ENCODE measurements at regions not wholly inside any gene's neighbourhood (a gene's known extent, or its start where the extent isn't known, plus 50 kb on each side); places are given as distances from the start of the nearest gene placed in this dataset.

DNA sequence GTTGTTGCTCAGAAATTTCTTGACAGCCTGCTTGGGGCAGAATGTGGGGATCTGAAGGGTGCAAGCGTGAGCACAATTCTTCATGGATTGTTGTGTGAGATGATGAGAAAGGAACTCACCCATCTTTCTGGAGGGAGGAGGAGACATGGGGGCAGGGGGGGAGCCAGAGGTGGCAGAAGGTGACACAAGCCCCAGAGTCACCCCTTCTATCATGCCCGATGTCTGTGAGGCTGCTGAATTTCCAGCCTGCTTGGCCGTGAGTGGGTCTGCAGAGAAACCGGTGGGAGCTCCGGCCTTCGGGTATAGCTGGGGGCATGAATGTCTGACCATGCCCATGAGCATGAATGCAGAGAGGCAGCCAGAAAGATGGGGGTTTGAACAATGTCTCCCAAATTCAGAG is 870.7 kb downstream of the TBC1D22A start:
- no peaks in the 10 kb centered on the region for H3K4me1 ChIP-seq (ENCODE audit: control insufficient read depth in 2 of 2, insufficient read depth in 2 of 2, low read length in 2 of 2)
- no peaks in the 10 kb centered on the region for H3K27me3 ChIP-seq (ENCODE audit: control insufficient read depth in 2 of 2, insufficient read depth in 2 of 2, low read length in 2 of 2)
- H3K4me3 ChIP-seq (ENCODE audit: low read length in 2 of 2) = no peak overlapping the region
- H3K36me3 ChIP-seq (ENCODE audit: control insufficient read depth in 2 of 2, insufficient read depth in 2 of 2, low read length in 2 of 2) = no peaks in the 10 kb centered on the region
- no peaks in the 10 kb centered on the region for H3K9me3 ChIP-seq (ENCODE audit: control insufficient read depth in 2 of 2, low read length in 2 of 2)
- no peak overlapping the region for H3K9ac ChIP-seq (ENCODE audit: low read depth in 1 of 2, low read length in 2 of 2)
- no peak overlapping the region for H3K27ac ChIP-seq (ENCODE audit: low read depth in 2 of 2, low read length in 2 of 2)

DNA sequence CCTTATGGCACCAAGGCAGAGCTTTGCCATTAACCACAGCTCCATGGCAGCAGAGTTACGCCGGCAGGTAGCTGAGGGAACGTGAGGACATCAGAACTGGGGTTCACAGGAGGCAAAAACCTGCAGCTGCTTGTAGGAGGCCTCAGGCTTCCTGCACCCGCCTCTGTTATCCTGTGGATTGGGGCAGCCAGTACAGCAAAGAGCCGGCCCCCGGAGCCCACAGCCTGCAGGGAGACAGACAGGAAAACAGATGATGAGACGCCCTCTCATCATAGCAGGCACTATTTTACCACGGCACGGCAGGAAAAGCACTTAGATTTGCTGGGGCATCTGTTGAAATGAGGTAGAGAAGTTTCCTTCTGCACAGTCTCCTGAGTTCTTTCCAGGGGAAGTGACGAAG is 870.3 kb downstream of the TBC1D22A start:
- Histone ChIP-seq H3K4me1 (ENCODE audit: control insufficient read depth in 2 of 2, insufficient read depth in 2 of 2, low read length in 2 of 2) (no peaks in the 10 kb centered on the region), H3K9me3 (ENCODE audit: control insufficient read depth in 2 of 2, low read length in 2 of 2) (no peaks in the 10 kb centered on the region), H3K9ac (ENCODE audit: low read depth in 1 of 2, low read length in 2 of 2) (no peak overlapping the region), H3K4me3 (ENCODE audit: low read length in 2 of 2) (no peak overlapping the region), H3K27ac (ENCODE audit: low read depth in 2 of 2, low read length in 2 of 2) (no peak overlapping the region), H3K36me3 (ENCODE audit: control insufficient read depth in 2 of 2, insufficient read depth in 2 of 2, low read length in 2 of 2) (no peaks in the 10 kb centered on the region), H3K27me3 (ENCODE audit: control insufficient read depth in 2 of 2, insufficient read depth in 2 of 2, low read length in 2 of 2) (no peaks in the 10 kb centered on the region)

GRCh38 chr22:47631571-47632102 is 869.2 kb downstream of the TBC1D22A start:
- no peak overlapping the region for H3K9ac ChIP-seq (ENCODE audit: low read depth in 1 of 2, low read length in 2 of 2)
- H3K9me3 ChIP-seq (ENCODE audit: control insufficient read depth in 2 of 2, low read length in 2 of 2) = no peaks in the 10 kb centered on the region
- no peaks in the 10 kb centered on the region for H3K36me3 ChIP-seq (ENCODE audit: control insufficient read depth in 2 of 2, insufficient read depth in 2 of 2, low read length in 2 of 2)
- H3K4me1 ChIP-seq (ENCODE audit: control insufficient read depth in 2 of 2, insufficient read depth in 2 of 2, low read length in 2 of 2) = no peaks in the 10 kb centered on the region
- no peaks in the 10 kb centered on the region for H3K27me3 ChIP-seq (ENCODE audit: control insufficient read depth in 2 of 2, insufficient read depth in 2 of 2, low read length in 2 of 2)
- no peak overlapping the region for H3K4me3 ChIP-seq (ENCODE audit: low read length in 2 of 2)
- H3K27ac ChIP-seq (ENCODE audit: low read depth in 2 of 2, low read length in 2 of 2) = no peak overlapping the region

DNA sequence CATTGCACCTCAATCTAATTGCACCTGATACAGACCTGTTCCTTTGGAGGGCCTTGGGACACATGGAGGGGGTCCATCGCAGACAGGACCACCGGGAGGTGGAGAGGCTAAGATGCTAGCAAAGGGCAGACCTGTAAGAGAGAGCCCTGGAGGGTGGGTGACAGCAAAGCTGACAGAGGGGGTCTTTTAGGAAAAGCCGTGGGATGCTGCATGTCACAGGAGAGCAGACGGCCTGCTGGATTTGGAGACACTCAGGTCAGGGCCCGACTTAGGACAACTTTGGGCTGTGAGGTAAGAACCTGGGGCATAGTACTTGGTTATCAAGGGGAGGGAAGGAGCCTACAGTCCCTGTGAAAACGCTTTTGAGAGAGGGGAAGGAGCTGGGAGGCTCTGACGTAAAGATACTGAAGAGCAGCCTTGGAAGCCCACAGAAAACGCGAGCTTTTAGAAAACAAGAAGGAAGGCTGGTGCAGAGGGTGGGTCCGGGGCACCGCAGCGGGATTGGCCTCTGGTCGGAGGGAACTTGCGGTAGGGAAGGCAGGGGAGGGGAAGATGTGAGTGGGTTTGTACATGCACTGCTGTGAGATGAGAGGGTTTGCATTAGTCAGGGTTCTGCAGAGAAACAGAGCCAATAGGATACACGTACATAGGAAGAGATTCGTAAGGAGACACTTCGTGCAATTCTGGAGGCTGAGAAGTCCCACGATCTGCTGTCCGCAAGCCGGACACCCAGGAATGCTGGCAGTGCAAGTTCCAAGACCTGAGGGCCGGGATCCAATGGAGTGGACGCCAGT is 868.5 kb downstream of the TBC1D22A start:
- Histone ChIP-seq H3K4me1 (ENCODE audit: control insufficient read depth in 2 of 2, insufficient read depth in 2 of 2, low read length in 2 of 2) (no peaks in the 10 kb centered on the region), H3K27me3 (ENCODE audit: control insufficient read depth in 2 of 2, insufficient read depth in 2 of 2, low read length in 2 of 2) (no peaks in the 10 kb centered on the region), H3K9ac (ENCODE audit: low read depth in 1 of 2, low read length in 2 of 2) (no peak overlapping the region), H3K36me3 (ENCODE audit: control insufficient read depth in 2 of 2, insufficient read depth in 2 of 2, low read length in 2 of 2) (no peaks in the 10 kb centered on the region), H3K27ac (ENCODE audit: low read depth in 2 of 2, low read length in 2 of 2) (no peak overlapping the region), H3K4me3 (ENCODE audit: low read length in 2 of 2) (no peak overlapping the region), H3K9me3 (ENCODE audit: control insufficient read depth in 2 of 2, low read length in 2 of 2) (no peaks in the 10 kb centered on the region)

DNA sequence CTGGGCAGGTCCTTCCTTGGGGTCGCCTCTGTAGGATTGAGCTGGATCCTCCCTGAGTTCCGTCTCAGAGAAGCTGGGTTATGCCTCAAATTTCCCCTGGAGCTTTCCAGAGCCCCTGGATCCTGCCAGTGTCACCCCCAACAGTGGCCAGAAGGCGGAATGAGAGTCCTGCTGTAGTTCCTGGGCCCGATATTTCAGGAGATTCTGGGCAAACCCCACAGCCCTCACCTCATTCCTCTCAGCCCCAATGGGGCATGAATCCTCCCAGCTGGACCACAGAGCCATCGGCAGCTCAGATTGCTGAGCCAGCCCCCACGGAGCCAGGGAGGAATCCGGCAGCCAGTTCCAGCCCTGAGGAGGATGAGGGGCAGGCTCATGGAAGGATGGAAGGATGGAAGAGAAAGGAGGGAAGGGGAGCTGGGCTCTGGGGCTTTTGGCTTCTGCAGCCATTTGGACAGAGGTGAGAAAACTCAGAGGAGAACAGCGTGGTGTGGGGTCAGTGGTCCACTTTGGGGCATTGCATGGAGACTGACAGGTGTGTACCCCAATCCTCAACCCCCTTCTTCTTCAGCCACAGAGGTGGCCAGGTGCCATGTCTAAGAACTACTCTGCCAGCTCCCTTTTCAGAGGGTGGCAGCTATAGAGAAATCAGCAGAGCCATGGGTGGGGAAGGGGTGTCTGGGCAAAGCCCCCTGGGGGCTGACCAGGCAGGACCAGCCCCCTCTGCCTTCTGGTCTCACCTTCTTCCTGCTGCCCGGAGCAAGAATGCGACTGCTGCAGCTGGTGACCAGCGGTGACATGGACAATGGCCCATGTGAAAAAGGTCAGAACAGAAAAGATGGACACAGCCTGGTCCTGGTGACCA is 867.6 kb downstream of the TBC1D22A start:
- Histone ChIP-seq H3K4me3 (ENCODE audit: low read length in 2 of 2) (no peak overlapping the region), H3K36me3 (ENCODE audit: control insufficient read depth in 2 of 2, insufficient read depth in 2 of 2, low read length in 2 of 2) (no peaks in the 10 kb centered on the region), H3K4me1 (ENCODE audit: control insufficient read depth in 2 of 2, insufficient read depth in 2 of 2, low read length in 2 of 2) (no peaks in the 10 kb centered on the region), H3K27me3 (ENCODE audit: control insufficient read depth in 2 of 2, insufficient read depth in 2 of 2, low read length in 2 of 2) (no peaks in the 10 kb centered on the region), H3K27ac (ENCODE audit: low read depth in 2 of 2, low read length in 2 of 2) (no peak overlapping the region), H3K9ac (ENCODE audit: low read depth in 1 of 2, low read length in 2 of 2) (no peak overlapping the region), H3K9me3 (ENCODE audit: control insufficient read depth in 2 of 2, low read length in 2 of 2) (no peaks in the 10 kb centered on the region)

- no peak overlapping the region for H3K4me3 ChIP-seq (ENCODE audit: low read length in 2 of 2)
- H3K27me3 ChIP-seq (ENCODE audit: control insufficient read depth in 2 of 2, insufficient read depth in 2 of 2, low read length in 2 of 2) = no peaks in the 10 kb centered on the region
- H3K27ac ChIP-seq (ENCODE audit: low read depth in 2 of 2, low read length in 2 of 2) = no peak overlapping the region
- H3K36me3 ChIP-seq (ENCODE audit: control insufficient read depth in 2 of 2, insufficient read depth in 2 of 2, low read length in 2 of 2) = no peaks in the 10 kb centered on the region
- no peaks in the 10 kb centered on the region for H3K4me1 ChIP-seq (ENCODE audit: control insufficient read depth in 2 of 2, insufficient read depth in 2 of 2, low read length in 2 of 2)
- H3K9me3 ChIP-seq (ENCODE audit: control insufficient read depth in 2 of 2, low read length in 2 of 2) = no peaks in the 10 kb centered on the region
- no peak overlapping the region for H3K9ac ChIP-seq (ENCODE audit: low read depth in 1 of 2, low read length in 2 of 2)
Measured at GRCh38 chr22:47629273-47629711, 866.8 kb downstream of the TBC1D22A start.

- no peak overlapping the region for H3K4me3 ChIP-seq (ENCODE audit: low read length in 2 of 2)
- no peak overlapping the region for H3K27ac ChIP-seq (ENCODE audit: low read depth in 2 of 2, low read length in 2 of 2)
- no peaks in the 10 kb centered on the region for H3K27me3 ChIP-seq (ENCODE audit: control insufficient read depth in 2 of 2, insufficient read depth in 2 of 2, low read length in 2 of 2)
- no peaks in the 10 kb centered on the region for H3K4me1 ChIP-seq (ENCODE audit: control insufficient read depth in 2 of 2, insufficient read depth in 2 of 2, low read length in 2 of 2)
- H3K9me3 ChIP-seq (ENCODE audit: control insufficient read depth in 2 of 2, low read length in 2 of 2) = no peaks in the 10 kb centered on the region
- no peak overlapping the region for H3K9ac ChIP-seq (ENCODE audit: low read depth in 1 of 2, low read length in 2 of 2)
- no peaks in the 10 kb centered on the region for H3K36me3 ChIP-seq (ENCODE audit: control insufficient read depth in 2 of 2, insufficient read depth in 2 of 2, low read length in 2 of 2)
Measured at GRCh38 chr22:47628477-47629272, 866.2 kb downstream of the TBC1D22A start.

GRCh38 chr22:47627556-47628253 is 865.3 kb downstream of the TBC1D22A start:
- Histone ChIP-seq H3K27me3 (ENCODE audit: control insufficient read depth in 2 of 2, insufficient read depth in 2 of 2, low read length in 2 of 2) (no peaks in the 10 kb centered on the region), H3K36me3 (ENCODE audit: control insufficient read depth in 2 of 2, insufficient read depth in 2 of 2, low read length in 2 of 2) (no peaks in the 10 kb centered on the region), H3K9me3 (ENCODE audit: control insufficient read depth in 2 of 2, low read length in 2 of 2) (no peaks in the 10 kb centered on the region), H3K4me1 (ENCODE audit: control insufficient read depth in 2 of 2, insufficient read depth in 2 of 2, low read length in 2 of 2) (no peaks in the 10 kb centered on the region), H3K9ac (ENCODE audit: low read depth in 1 of 2, low read length in 2 of 2) (no peak overlapping the region), H3K27ac (ENCODE audit: low read depth in 2 of 2, low read length in 2 of 2) (no peak overlapping the region), H3K4me3 (ENCODE audit: low read length in 2 of 2) (no peak overlapping the region)

- no peaks in the 10 kb centered on the region for H3K36me3 ChIP-seq (ENCODE audit: control insufficient read depth in 2 of 2, insufficient read depth in 2 of 2, low read length in 2 of 2)
- H3K4me3 ChIP-seq (ENCODE audit: low read length in 2 of 2) = no peak overlapping the region
- H3K9ac ChIP-seq (ENCODE audit: low read depth in 1 of 2, low read length in 2 of 2) = no peak overlapping the region
- H3K27me3 ChIP-seq (ENCODE audit: control insufficient read depth in 2 of 2, insufficient read depth in 2 of 2, low read length in 2 of 2) = no peaks in the 10 kb centered on the region
- H3K4me1 ChIP-seq (ENCODE audit: control insufficient read depth in 2 of 2, insufficient read depth in 2 of 2, low read length in 2 of 2) = no peaks in the 10 kb centered on the region
- H3K27ac ChIP-seq (ENCODE audit: low read depth in 2 of 2, low read length in 2 of 2) = no peak overlapping the region
- H3K9me3 ChIP-seq (ENCODE audit: control insufficient read depth in 2 of 2, low read length in 2 of 2) = no peaks in the 10 kb centered on the region
Measured at GRCh38 chr22:47626428-47627390, 864.3 kb downstream of the TBC1D22A start.
